Glutamatergic neuron (in vitro differentiated cells): ENCODE measurements at regions not wholly inside any gene's neighbourhood (a gene's known extent, or its start where the extent isn't known, plus 50 kb on each side); places are given as distances from the start of the nearest gene placed in this dataset.
"Not testable (repeated sequence)": the region's sequence is repeated elsewhere in the genome, so short reads cannot be mapped to it uniquely, and the experiment has no call there.

Source experiments
- DNase-seq: peaks from one replicate; pipeline ENCODE4 v3.0.0; 2022
- H3K27ac Mint-ChIP-seq: one replicate; pipeline ENCODE4 v1.8.0; 2020; ENCODE audit warnings: mild to moderate bottlenecking, mixed read lengths, inconsistent platforms; ENCODE audit not compliant: unreplicated experiment
- H3K27me3 Mint-ChIP-seq: one replicate; pipeline ENCODE4 v1.8.0; 2020; ENCODE audit warnings: mild to moderate bottlenecking, moderate library complexity, mixed read lengths, inconsistent platforms; ENCODE audit not compliant: unreplicated experiment
- H3K36me3 Mint-ChIP-seq: one replicate; pipeline ENCODE4 v1.8.0; 2020; ENCODE audit warnings: mild to moderate bottlenecking, mixed read lengths, inconsistent platforms; ENCODE audit not compliant: unreplicated experiment
- H3K4me1 Mint-ChIP-seq: one replicate; pipeline ENCODE4 v1.8.0; 2020; ENCODE audit warnings: mild to moderate bottlenecking, low read depth, mixed read lengths, inconsistent platforms; ENCODE audit not compliant: unreplicated experiment
- H3K4me3 Mint-ChIP-seq: one replicate; pipeline ENCODE4 v1.8.0; 2020; ENCODE audit warnings: mild to moderate bottlenecking, mixed read lengths, inconsistent platforms; ENCODE audit not compliant: unreplicated experiment
- H3K9me3 Mint-ChIP-seq: one replicate; pipeline ENCODE4 v1.8.0; 2020; ENCODE audit warnings: mild to moderate bottlenecking, moderate library complexity, mixed read lengths, inconsistent platforms; ENCODE audit not compliant: unreplicated experiment
- CTCF ChIP-seq: fragments of 200-600 bp; sonication (generic); IDR thresholded peaks from one replicate; pipeline ENCODE4 v1.5.0; 2021; ENCODE audit not compliant: partially characterized antibody, unreplicated experiment

GRCh38 chr14:38047195-38047902, 160.4 kb upstream of the SSTR1 start:
- Mint-ChIP-seq H3K27ac (no peak overlapping the region), H3K9me3 (no peaks in the 10 kb centered on the region), H3K36me3 (no peaks in the 10 kb centered on the region), H3K4me1 (no peaks in the 10 kb centered on the region), H3K4me3 (no peak overlapping the region), H3K27me3 (no peaks in the 10 kb centered on the region)
- no peak for TF ChIP-seq CTCF
- no peak for DNase-seq

DNA sequence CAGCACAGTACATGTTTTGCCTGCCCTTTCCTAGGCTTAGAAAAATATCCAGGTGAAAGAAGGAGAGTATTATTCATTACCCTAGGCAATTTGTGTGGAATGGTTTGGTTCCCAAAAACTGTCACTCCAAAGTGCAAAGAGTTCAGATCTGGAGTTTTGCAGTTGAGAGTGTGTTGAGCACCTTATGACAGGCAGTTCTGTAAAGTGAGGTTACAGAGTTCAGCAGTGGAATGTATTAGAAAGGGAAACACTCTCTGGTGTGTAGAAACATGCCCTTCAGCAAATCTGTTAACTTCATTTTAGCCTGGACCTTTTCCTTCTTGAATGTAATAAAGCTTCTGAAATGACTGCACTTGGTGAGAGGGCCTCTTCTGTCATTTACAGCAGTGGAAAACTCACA, 154.0 kb upstream of the SSTR1 start:
- no peak for DNase-seq
- Mint-ChIP-seq H3K36me3 (no peaks in the 10 kb centered on the region), H3K4me1 (no peaks in the 10 kb centered on the region), H3K27me3 (no peaks in the 10 kb centered on the region), H3K9me3 (no peaks in the 10 kb centered on the region), H3K4me3 (no peak overlapping the region), H3K27ac (no peak overlapping the region)
- no peak for TF ChIP-seq CTCF

DNA sequence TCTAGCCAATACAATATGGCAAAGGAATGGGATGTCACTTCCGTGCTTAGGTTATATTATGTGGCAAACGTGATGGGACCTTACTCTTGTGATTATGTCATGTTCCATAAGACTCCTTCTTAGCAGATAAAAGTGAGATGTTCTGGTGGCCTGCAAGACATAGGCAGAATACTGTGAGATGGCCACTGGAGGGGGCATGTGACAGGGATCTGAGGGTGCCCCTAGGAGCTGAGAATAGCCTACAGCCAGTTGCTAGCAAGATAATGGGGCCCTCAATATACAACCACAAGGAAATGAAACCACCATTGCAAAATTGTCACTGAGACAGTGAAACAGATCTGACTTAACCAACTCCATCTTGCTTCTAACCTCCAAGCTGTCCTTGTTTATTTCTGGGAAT, 151.4 kb upstream of the SSTR1 start:
- no peaks in the 10 kb centered on the region for H3K27me3 Mint-ChIP-seq
- H3K27ac Mint-ChIP-seq, result no peak overlapping the region
- H3K9me3 Mint-ChIP-seq, result no peaks in the 10 kb centered on the region
- no peak overlapping the region for H3K4me3 Mint-ChIP-seq
- TF ChIP-seq CTCF, result no peak
- no peak for DNase-seq
- H3K4me1 Mint-ChIP-seq, result no peaks in the 10 kb centered on the region
- H3K36me3 Mint-ChIP-seq, result no peaks in the 10 kb centered on the region

DNA sequence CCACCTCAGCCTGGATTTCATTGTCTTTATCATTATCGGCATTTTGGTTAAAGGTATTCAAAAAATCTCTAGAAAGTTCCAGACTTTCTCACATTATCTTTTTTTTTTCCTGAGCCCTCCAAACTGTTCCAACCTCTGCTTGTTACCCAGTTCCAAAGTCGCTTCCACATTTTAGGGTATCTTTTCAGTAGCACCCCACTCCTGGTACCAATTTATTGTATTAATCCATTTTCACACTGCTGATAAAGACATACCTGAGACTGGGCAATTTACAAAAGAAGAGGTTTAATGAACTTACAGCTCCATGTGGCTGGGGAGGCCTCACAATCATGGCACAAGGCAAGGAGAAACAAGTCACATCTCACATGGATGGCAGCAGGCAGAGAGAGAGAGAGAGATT, 145.5 kb upstream of the SSTR1 start:
- DNase-seq, H3K27ac Mint-ChIP-seq, H3K9me3 Mint-ChIP-seq, H3K4me3 Mint-ChIP-seq, H3K4me1 Mint-ChIP-seq, H3K27me3 Mint-ChIP-seq, H3K36me3 Mint-ChIP-seq: not testable (repeated sequence)

DNA sequence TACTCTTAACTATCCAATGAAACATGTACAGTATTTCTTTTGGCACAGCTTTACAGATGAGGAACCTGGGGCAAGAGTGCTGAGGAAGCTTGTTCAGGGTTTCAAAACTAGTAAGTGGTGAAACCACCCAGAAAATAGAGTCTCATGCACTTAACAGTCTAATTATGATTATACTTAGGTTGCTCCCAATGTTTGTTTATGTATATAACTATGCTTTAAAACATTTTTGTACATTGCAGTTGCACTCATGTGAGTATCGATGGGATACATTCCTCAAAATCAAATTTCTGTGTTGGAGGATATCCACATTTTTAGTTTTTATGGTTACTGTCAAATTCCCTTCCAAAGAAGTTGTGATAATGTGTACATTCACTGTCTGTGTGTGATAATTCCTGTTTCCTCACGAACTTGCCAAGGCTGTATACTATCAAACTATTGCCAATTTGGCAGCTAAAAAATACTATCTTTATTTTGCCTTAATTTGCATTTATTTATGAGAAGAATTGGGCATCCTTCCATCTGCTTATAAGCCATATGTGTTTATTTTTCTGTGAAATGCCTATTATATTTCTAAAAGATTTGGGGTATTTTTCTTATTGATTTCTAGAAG, 143.9 kb upstream of the SSTR1 start:
- H3K4me1 Mint-ChIP-seq, result peaks cover 1% of the 10 kb centered on the region
- no peaks in the 10 kb centered on the region for H3K27me3 Mint-ChIP-seq
- H3K36me3 Mint-ChIP-seq, result peaks cover 7% of the 10 kb centered on the region
- peaks cover 4% of the 10 kb centered on the region for H3K9me3 Mint-ChIP-seq
- TF ChIP-seq CTCF, result no peak
- no peak overlapping the region for H3K4me3 Mint-ChIP-seq
- no peak for DNase-seq
- H3K27ac Mint-ChIP-seq, result no peak overlapping the region
